Hematopoietic multipotent progenitor cell (in vitro differentiated cells): ENCODE measurements at regions not wholly inside any gene's neighbourhood (a gene's known extent, or its start where the extent isn't known, plus 50 kb on each side); places are given as distances from the start of the nearest gene placed in this dataset.

Experiments
- DNase-seq, 3 donors: peaks; one replicate each; pipeline ENCODE4 v3.0.0-alpha.2; 2011 to 2015; ENCODE audit warnings: low read depth in 2 of 3, low spot score in 2 of 3

GRCh38 chrX:30504309-30504708, 73.3 kb downstream of the TASL start:
- DNase-seq, result peak in 2 of 3 donors; percentile 9 to 56

- DNase-seq, result no peak
These were observed 82.1 kb downstream of the TASL start for GRCh38 chrX:30495468-30495867.

- no peak for DNase-seq
These were observed 84.2 kb downstream of the TASL start for GRCh38 chrX:30493348-30493747.

GRCh38 chrX:30489323-30489722, 88.2 kb downstream of the TASL start:
- DNase-seq, result no peak

- DNase-seq, result peak in 1 of 3 donors; percentile 5
These were observed 89.5 kb downstream of the TASL start for GRCh38 chrX:30488092-30488491.

GRCh38 chrX:30483996-30484395, 93.6 kb downstream of the TASL start:
- DNase-seq, result no peak

- no peak for DNase-seq
These were observed 109.1 kb downstream of the TASL start for GRCh38 chrX:30468471-30468870.
